NB4 (cell line): ENCODE measurements at regions not wholly inside any gene's neighbourhood (a gene's known extent, or its start where the extent isn't known, plus 50 kb on each side); places are given as distances from the start of the nearest gene placed in this dataset.

Experiments used
- MYC ChIP-seq: IDR thresholded peaks from 2 replicates; pipeline ENCODE4 v1.6.1; 2011; ENCODE audit warnings: low read depth, low read length
- POLR2A ChIP-seq: IDR thresholded peaks from 2 replicates; pipeline ENCODE4 v1.6.1; 2011; ENCODE audit warnings: mild to moderate bottlenecking; ENCODE audit not compliant: insufficient read length; ENCODE audit errors: extremely low read depth
- TF ChIP-seq, protein P1 (sequence below): IDR thresholded peaks from one replicate; pipeline ENCODE4 v1.5.1; 2012; ENCODE audit warnings: low read depth, low read length

DNA sequence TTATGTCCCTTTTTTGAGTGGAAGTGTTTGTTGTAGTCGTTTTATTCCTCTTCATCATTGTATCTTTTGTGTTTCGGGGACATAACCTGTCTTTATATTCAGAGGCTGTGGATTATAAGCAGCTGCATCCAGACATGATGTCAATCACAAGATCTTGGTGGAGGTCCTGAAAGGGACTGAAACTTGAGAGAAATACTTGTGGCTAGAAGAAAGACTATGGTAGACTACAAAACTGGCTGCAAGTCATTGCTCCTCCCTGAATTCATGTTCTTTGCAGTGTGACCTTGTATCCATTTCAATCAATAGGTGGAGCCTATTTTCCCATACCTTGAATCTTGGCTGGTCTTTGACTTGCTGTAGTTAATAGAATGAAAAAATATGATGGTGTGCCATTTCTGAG, 442.4 kb upstream of the PLXNA2 start:
- TF ChIP-seq, protein P1, sequence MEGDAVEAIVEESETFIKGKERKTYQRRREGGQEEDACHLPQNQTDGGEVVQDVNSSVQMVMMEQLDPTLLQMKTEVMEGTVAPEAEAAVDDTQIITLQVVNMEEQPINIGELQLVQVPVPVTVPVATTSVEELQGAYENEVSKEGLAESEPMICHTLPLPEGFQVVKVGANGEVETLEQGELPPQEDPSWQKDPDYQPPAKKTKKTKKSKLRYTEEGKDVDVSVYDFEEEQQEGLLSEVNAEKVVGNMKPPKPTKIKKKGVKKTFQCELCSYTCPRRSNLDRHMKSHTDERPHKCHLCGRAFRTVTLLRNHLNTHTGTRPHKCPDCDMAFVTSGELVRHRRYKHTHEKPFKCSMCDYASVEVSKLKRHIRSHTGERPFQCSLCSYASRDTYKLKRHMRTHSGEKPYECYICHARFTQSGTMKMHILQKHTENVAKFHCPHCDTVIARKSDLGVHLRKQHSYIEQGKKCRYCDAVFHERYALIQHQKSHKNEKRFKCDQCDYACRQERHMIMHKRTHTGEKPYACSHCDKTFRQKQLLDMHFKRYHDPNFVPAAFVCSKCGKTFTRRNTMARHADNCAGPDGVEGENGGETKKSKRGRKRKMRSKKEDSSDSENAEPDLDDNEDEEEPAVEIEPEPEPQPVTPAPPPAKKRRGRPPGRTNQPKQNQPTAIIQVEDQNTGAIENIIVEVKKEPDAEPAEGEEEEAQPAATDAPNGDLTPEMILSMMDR, result no peak
- TF ChIP-seq MYC (no peak), POLR2A (no peak)
